ENCODE measurements at regions not wholly inside any gene's neighbourhood (a gene's known extent, or its start where the extent isn't known, plus 50 kb on each side); places are given as distances from the start of the nearest gene placed in this dataset.
"Not testable (repeated sequence)": the region's sequence is repeated elsewhere in the genome, so short reads cannot be mapped to it uniquely, and the experiment has no call there.

DNA sequence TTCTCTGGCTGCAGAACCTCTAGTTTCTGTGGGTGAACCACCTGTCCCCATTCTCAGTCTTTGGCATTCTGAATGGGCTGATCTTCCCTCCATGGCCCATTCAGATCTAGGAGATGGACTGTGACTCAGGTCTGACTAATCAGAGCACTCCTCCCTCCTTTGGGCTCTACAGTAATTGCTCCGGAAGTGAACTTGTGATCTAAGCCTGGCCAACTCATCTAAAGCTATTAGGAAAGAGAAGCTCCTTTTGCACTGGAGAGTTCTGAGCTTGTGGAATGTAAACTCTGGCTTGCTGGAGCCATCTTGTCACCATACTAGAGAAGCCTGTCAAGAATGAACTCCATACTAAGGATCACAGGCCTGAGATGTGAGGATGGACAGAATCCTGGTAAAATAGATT lies 168.2 kb downstream of the SUDS3 start:
- H3K36me3 ChIP-seq (ENCODE audit: control insufficient read depth in 4 of 4, insufficient read depth in 4 of 4, low read length in 4 of 4), result no peaks in the 10 kb centered on the region
- no peaks in the 10 kb centered on the region for H3K4me1 ChIP-seq (ENCODE audit: control insufficient read depth in 5 of 5, insufficient read depth in 5 of 5, low read length in 5 of 5)
- no peak for ATAC-seq (ENCODE audit: insufficient read depth, low FRiP score)
- no peak overlapping the region for H3K9ac ChIP-seq (ENCODE audit: insufficient read depth in 1 of 2, low read length in 2 of 2)
- no peaks in the 10 kb centered on the region for H3K27me3 ChIP-seq (ENCODE audit: control insufficient read depth in 3 of 3, insufficient read depth in 3 of 3, low read length in 2 of 3)
- TF ChIP-seq, protein P1, sequence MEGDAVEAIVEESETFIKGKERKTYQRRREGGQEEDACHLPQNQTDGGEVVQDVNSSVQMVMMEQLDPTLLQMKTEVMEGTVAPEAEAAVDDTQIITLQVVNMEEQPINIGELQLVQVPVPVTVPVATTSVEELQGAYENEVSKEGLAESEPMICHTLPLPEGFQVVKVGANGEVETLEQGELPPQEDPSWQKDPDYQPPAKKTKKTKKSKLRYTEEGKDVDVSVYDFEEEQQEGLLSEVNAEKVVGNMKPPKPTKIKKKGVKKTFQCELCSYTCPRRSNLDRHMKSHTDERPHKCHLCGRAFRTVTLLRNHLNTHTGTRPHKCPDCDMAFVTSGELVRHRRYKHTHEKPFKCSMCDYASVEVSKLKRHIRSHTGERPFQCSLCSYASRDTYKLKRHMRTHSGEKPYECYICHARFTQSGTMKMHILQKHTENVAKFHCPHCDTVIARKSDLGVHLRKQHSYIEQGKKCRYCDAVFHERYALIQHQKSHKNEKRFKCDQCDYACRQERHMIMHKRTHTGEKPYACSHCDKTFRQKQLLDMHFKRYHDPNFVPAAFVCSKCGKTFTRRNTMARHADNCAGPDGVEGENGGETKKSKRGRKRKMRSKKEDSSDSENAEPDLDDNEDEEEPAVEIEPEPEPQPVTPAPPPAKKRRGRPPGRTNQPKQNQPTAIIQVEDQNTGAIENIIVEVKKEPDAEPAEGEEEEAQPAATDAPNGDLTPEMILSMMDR (IDR thresholded peaks at IDR 0.05; ENCODE audit: control extremely low read depth, extremely low read depth), result no peak
- H3K27ac ChIP-seq (ENCODE audit: low read depth in 1 of 2, low read length in 1 of 2), result peak overlapping the region in 1 of 2 donors; percentile 9
- H3K4me3 ChIP-seq, result no peak overlapping the region
- peaks cover 0 to 3% (median 0%) of the 10 kb centered on the region in 4 donors for H3K9me3 ChIP-seq (ENCODE audit: control insufficient read depth in 4 of 4, insufficient read depth in 3 of 4, low read length in 3 of 4)
- DNase-seq, result no peak
- 72 to 96% methylated on average over 1 of the region's 1 CpG for WGBS, 2 donors

- not testable (repeated sequence) for H3K4me1 ChIP-seq (ENCODE audit: control insufficient read depth in 5 of 5, insufficient read depth in 5 of 5, low read length in 5 of 5); H3K4me3 ChIP-seq; H3K27me3 ChIP-seq (ENCODE audit: control insufficient read depth in 3 of 3, insufficient read depth in 3 of 3, low read length in 2 of 3); ATAC-seq (ENCODE audit: insufficient read depth, low FRiP score); H3K27ac ChIP-seq (ENCODE audit: low read depth in 1 of 2, low read length in 1 of 2); H3K36me3 ChIP-seq (ENCODE audit: control insufficient read depth in 4 of 4, insufficient read depth in 4 of 4, low read length in 4 of 4); H3K9ac ChIP-seq (ENCODE audit: insufficient read depth in 1 of 2, low read length in 2 of 2); H3K9me3 ChIP-seq (ENCODE audit: control insufficient read depth in 4 of 4, insufficient read depth in 3 of 4, low read length in 3 of 4); DNase-seq
- WGBS, 2 donors, result 95 to 96% methylated on average over 6 of the region's 6 CpGs
These were observed 171.3 kb downstream of the SUDS3 start for GRCh38 chr12:118547606-118548005.

DNA sequence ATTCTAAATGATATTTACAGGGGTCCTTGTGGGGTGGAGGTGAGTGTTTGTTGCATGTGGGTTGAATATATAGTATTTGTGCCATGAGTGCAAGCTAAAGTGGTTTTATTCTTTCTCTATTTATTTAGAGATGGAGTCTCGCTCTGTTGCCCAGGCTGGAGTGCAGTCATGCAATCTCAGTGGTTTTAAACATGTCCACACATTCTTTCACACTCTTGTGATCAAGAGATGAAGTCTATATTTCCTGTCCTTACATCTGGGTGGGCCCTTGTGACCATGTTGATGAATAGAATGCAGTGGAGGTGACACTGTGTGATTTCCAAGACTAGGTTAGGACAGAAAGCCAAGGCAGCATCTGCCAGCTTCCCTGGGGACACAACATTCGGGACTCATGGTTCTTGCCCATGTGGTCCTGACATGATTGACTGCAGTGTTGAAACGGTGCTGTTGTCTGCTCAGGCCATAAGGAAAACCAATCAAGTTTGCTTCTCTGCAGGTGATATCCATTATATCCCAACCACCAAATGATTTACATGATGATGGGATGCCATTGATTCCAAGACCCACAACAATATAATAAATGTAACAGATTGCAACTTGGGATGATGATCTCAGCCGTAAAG lies 172.6 kb downstream of the SUDS3 start:
- no peak overlapping the region for H3K27ac ChIP-seq (ENCODE audit: low read depth in 1 of 2, low read length in 1 of 2)
- WGBS, 2 donors, result 72 to 83% methylated on average over 4 of the region's 4 CpGs
- TF ChIP-seq, protein P1 (IDR thresholded peaks at IDR 0.05; ENCODE audit: control extremely low read depth, extremely low read depth), result no peak
- no peak for ATAC-seq (ENCODE audit: insufficient read depth, low FRiP score)
- H3K36me3 ChIP-seq (ENCODE audit: control insufficient read depth in 4 of 4, insufficient read depth in 4 of 4, low read length in 4 of 4), result no peaks in the 10 kb centered on the region
- H3K9me3 ChIP-seq (ENCODE audit: control insufficient read depth in 4 of 4, insufficient read depth in 3 of 4, low read length in 3 of 4), result peaks cover 0 to 3% (median under 1%) of the 10 kb centered on the region in 4 donors
- H3K9ac ChIP-seq (ENCODE audit: insufficient read depth in 1 of 2, low read length in 2 of 2), result no peak overlapping the region
- no peaks in the 10 kb centered on the region for H3K4me1 ChIP-seq (ENCODE audit: control insufficient read depth in 5 of 5, insufficient read depth in 5 of 5, low read length in 5 of 5)
- H3K4me3 ChIP-seq, result no peak overlapping the region
- H3K27me3 ChIP-seq (ENCODE audit: control insufficient read depth in 3 of 3, insufficient read depth in 3 of 3, low read length in 2 of 3), result no peaks in the 10 kb centered on the region
- DNase-seq, result no peak

GRCh38 chr12:118549510-118549980 lies 173.2 kb downstream of the SUDS3 start:
- Histone ChIP-seq H3K4me1 (ENCODE audit: control insufficient read depth in 5 of 5, insufficient read depth in 5 of 5, low read length in 5 of 5) (no peaks in the 10 kb centered on the region), H3K36me3 (ENCODE audit: control insufficient read depth in 4 of 4, insufficient read depth in 4 of 4, low read length in 4 of 4) (no peaks in the 10 kb centered on the region), H3K9me3 (ENCODE audit: control insufficient read depth in 4 of 4, insufficient read depth in 3 of 4, low read length in 3 of 4) (peaks cover 0 to 3% (median under 1%) of the 10 kb centered on the region in 4 donors), H3K4me3 (no peak overlapping the region), H3K27ac (ENCODE audit: low read depth in 1 of 2, low read length in 1 of 2) (no peak overlapping the region), H3K27me3 (ENCODE audit: control insufficient read depth in 3 of 3, insufficient read depth in 3 of 3, low read length in 2 of 3) (no peaks in the 10 kb centered on the region), H3K9ac (ENCODE audit: insufficient read depth in 1 of 2, low read length in 2 of 2) (no peak overlapping the region)
- TF ChIP-seq, protein P1 (IDR thresholded peaks at IDR 0.05; ENCODE audit: control extremely low read depth, extremely low read depth), result no peak
- no peak for DNase-seq
- 61 to 72% methylated on average over 8 of the region's 8 CpGs for WGBS, 2 donors
- no peak for ATAC-seq (ENCODE audit: insufficient read depth, low FRiP score)

Measured in lung (tissue), 11 donors.